HG03575 (cell line): ENCODE measurements at regions not wholly inside any gene's neighbourhood (a gene's known extent, or its start where the extent isn't known, plus 50 kb on each side); places are given as distances from the start of the nearest gene placed in this dataset.
"Not testable (repeated sequence)": the region's sequence is repeated elsewhere in the genome, so short reads cannot be mapped to it uniquely, and the experiment has no call there.

Experiments
- ATAC-seq: cut with Tn5 transposase; IDR thresholded peaks from one replicate; pipeline ENCODE4 v1.9.1; 2021; ENCODE audit not compliant: unreplicated experiment, insufficient number of reproducible peaks, low FRiP score; ENCODE audit errors: extremely low read depth

DNA sequence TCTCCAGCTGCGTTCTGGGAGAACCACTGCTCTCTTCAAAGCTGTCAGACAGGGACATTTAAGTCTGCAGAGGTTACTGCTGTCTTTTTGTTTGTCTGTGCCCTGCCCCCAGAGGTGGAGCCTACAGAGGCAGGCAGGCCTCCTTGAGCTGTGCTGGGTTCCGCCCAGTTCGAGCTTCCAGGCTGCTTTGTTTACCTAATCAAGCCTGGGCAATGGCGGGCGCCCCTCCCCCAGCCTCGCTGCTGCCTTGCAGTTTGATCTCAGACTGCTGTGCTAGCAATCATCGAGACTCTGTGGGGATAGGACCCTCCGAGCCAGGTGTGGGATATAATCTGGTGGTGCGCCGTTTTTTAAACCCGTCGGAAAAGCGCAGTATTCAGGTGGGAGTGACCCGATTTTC is 145.8 kb upstream of the FANCL start:
- not testable (repeated sequence) for ATAC-seq

DNA sequence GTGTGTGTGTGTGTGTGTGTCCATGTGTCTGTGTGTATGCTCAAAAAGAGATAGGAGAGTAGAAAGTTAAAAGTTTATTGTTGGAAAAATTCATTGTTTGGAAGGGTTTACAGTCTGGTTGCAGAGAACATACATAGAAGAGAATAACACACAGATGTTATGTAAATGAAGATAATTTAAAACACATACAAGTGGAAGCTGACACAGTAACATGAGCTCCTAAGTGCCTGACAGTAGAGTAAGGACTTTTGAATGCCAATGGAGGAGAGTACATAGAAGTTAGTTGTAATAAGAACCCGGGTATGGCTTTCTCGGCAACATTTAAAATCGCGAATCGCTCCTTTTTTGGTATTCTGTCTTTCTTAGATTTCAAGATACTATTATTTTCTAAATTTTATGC is 137.0 kb upstream of the FANCL start:
- no peak for ATAC-seq

GRCh38 chr2:58377181-58377580 is 136.1 kb upstream of the FANCL start:
- ATAC-seq: no peak

DNA sequence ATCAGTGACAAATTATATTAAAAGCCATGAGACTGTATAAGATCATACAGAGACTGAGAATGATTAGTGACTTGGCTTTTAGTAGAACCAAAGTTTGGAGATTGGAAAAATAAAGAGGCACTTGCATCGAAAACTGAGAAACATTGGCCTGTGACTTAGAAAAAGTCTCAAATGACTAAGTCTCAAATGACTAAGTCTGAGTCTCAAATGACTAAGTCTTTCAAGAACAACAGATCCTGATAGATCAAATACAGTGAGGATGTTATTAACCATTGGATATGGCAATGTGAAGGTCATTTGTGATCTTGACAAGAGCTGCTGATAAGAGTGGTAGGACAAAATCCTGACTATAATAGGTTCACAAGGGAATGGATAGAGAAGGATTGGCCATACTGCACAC is 135.5 kb upstream of the FANCL start:
- no peak for ATAC-seq

GRCh38 chr2:58369594-58369993 is 128.5 kb upstream of the FANCL start:
- ATAC-seq: no peak

- no peak for ATAC-seq
Measured at GRCh38 chr2:58364098-58364497, 123.0 kb upstream of the FANCL start.

DNA sequence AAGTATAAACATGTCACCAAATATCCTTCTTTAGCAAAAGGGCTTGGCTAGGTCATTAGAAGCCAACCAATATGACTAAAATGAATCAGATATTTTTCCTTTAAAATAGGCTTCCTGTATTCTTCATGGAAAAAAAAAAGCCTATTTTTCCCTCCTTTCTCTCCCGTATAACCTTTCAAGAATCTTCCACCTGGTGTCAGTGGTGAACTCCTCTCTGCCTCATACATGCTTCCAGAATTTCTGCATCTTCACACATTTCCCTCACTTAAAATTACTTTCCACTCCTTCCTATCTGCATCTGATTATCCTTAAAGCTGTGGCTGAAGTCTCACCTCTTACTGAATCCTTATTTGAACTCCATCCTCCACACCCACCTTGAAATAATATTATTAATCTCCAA is 116.9 kb upstream of the FANCL start:
- ATAC-seq: no peak

DNA sequence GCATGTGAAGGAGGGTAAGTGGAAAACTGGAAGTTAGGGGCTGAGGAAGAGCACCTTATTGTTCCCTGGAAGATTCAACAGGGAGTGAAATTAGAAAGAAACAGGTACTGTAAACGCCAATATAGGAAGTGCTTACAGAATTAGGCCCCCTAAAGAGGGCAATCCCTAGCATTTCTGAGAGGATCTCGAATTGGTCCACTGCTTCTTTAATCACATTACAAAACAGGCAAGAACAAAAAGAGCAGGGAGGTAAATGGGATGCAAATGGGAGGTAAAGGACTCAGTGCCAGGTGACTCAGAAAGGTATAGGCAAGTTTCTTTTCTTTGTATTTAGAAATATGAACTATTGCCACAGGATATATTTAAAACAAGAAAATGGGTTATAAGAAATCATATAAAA is 116.4 kb upstream of the FANCL start:
- no peak for ATAC-seq

GRCh38 chr2:58354230-58354629 is 113.1 kb upstream of the FANCL start:
- ATAC-seq: no peak

GRCh38 chr2:58350484-58350883 is 109.4 kb upstream of the FANCL start:
- ATAC-seq: peak; percentile 91

- no peak for ATAC-seq
Measured at GRCh38 chr2:58347810-58348209, 106.7 kb upstream of the FANCL start.

DNA sequence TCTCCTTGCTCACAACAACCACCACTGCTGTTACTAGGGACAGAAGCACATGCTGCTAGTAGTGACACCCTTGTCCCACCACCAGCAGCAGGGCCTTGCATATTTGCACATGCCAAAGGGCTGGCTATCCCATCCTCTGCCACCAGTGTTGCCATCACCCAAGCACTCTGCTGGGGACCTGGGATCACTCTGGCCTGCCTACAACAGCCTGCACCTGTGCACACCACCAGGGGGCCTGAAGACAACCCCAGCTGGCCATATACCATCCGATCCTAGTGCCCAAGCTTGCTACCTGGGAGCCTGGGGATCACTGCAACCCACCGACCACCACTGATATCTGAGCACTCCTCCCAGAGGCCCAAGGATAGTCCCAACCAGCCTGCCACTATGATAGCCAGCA is 99.9 kb upstream of the FANCL start:
- no peak for ATAC-seq

GRCh38 chr2:58339548-58340243 is 98.6 kb upstream of the FANCL start:
- ATAC-seq: no peak

DNA sequence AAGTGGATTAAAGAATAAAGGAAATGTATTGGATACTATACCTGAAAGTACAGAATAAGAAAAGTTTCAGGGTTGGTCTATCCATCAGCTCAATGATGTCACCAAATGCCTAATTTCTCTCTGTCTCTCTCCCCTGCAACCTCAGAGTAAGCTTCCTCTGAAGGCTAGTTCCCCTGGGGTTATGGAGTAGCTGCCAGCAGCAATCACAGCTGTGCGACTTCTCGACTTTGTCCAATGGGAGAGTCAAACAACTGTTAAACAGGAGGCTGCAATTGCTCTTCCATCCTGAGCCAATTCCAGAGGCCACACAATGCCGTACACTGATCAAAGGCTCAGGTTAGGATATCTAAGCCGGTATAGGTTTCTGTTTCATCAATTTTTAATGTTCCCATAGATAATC is 95.3 kb upstream of the FANCL start:
- no peak for ATAC-seq

DNA sequence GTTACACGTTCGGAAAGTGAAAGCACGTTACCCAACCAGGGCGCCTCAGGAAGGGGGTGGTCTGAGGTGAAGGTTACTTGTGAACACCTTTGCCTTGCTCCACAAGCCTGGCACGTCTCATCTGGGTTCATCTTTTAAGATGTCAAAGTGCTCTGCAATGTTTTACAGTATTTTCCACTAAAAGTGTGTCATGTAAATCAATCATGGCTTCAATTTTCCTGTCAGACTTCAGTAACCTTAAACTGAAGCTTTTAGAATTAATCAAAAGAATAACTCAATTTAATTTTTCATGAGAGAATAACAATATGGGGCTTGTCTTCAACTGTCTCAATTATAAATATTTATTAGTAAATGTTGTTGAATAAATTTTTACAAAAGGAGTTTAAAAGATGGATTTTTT is 93.3 kb upstream of the FANCL start:
- no peak for ATAC-seq

GRCh38 chr2:58325296-58325895 is 84.3 kb upstream of the FANCL start:
- not testable (repeated sequence) for ATAC-seq

DNA sequence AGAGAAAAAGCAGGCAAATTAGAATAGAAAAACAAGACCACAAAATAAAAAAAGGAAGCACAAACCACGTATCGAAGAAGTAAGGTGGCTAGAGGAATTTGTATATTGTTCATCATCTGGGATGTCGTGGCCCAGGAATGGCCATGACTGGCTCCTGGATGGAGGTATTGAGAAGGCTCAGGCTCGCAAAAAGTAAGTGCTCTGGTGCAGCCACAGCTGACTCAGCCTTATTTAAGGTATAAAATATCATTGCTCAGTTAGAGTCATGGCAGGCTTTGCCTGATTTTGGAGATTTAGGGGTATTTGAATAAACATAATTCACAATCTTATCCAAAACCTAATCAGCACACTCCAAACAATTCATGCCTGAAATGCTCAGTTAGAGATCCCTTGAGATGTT is 78.4 kb upstream of the FANCL start:
- no peak for ATAC-seq

DNA sequence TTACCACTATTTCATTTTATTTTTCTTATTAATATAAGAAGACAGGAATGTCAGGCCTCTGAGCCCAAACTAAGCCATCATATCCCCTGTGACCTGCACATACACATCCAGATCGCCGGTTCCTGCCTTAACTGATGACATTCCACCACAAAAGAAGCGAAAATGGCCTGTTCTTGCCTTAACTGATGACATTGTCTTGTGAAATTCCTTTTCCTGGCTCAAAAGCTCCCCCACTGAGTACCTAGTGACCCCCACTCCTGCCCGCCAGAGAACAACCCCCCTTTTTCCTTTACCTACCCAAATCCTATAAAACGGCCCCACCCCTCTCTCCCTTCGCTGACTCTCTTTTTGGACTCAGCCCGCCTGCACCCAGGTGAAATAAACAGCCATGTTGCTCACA is 77.8 kb upstream of the FANCL start:
- not testable (repeated sequence) for ATAC-seq

DNA sequence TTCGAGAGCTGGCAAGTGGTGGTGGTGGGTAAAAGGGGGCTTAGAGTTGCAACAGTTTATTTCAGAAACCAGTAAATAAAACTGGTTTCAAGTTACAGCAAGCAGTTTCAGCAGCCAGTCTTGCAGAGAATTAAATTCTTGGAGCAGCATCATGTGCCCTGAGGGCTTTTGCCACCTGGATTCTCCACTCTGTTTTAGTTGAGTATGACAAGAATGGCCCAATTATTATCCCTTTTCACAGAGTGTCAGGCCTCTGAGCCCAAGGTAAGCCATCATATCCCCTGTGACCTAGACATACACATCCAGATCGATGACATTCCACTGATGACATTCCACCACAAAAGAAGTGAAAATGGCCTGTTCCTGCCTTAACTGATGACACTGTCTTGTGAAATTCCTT is 72.8 kb upstream of the FANCL start:
- ATAC-seq: no peak

GRCh38 chr2:58308435-58308834 is 67.3 kb upstream of the FANCL start:
- ATAC-seq: no peak

DNA sequence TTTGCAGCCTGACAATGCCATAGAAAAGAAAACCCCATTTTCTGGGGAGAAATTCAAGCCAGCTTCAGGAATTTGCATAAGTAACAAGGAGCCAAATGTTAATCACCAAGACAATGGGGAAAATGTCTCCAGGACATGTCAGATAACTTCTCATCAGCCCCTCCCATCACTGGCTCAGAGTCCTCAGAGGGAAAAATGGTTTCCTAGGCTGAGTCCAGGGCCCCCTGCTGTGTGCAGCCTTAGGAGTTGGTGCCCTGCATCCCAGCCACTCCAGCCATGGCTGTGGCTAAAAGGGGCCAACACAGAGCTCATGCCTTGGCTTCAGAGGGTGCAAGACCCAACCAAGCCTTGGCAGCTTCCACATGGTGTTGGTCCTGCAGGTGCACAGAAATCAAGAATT is 63.7 kb upstream of the FANCL start:
- ATAC-seq: no peak
